ENCODE measurements at regions not wholly inside any gene's neighbourhood (a gene's known extent, or its start where the extent isn't known, plus 50 kb on each side); places are given as distances from the start of the nearest gene placed in this dataset.

GRCh38 chr1:47645151-47645550, 207.3 kb downstream of the FOXD2 start:
- peaks cover 0 to 3% (median 0%) of the 10 kb centered on the region in 4 donors for H3K4me1 Mint-ChIP-seq
- H3K9me3 Mint-ChIP-seq = no peaks in the 10 kb centered on the region
- POLR2A ChIA-PET = no interaction called here
- DNase-seq = no peak
- H3K4me3 Mint-ChIP-seq = no peak overlapping the region
- peaks cover 12 to 47% (median 21%) of the 10 kb centered on the region in 5 donors for H3K27me3 Mint-ChIP-seq
- H3K36me3 Mint-ChIP-seq = no peaks in the 10 kb centered on the region
- ATAC-seq = no peak
- no peak overlapping the region for H3K27ac Mint-ChIP-seq

DNA sequence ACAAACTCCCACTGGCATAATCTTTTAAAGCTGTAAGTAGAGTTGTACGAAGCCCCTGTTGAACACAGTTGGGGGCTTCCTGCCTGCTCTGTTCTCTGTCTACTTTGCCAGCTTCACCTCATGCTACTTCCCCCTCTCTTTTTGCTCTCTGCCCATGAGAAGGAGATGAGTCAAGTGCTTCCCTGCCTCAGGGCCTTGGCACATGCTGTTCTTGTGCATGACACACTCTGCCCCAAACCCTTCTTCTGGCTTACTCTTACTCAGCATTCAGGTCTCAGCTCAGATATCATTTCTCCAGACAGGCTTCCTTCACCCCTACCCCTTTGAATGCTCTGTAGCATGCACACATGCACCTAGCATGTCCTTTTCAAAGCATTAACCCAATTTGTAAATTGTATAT, 208.8 kb downstream of the FOXD2 start:
- Mint-ChIP-seq H3K36me3 (no peaks in the 10 kb centered on the region), H3K4me3 (no peak overlapping the region), H3K27me3 (peaks cover 8 to 37% (median 16%) of the 10 kb centered on the region in 5 donors), H3K27ac (no peak overlapping the region), H3K9me3 (no peaks in the 10 kb centered on the region), H3K4me1 (peaks cover 0 to 3% (median 0%) of the 10 kb centered on the region in 4 donors)
- DNase-seq (no peak), ATAC-seq (no peak)
- POLR2A ChIA-PET = no interaction called here

DNA sequence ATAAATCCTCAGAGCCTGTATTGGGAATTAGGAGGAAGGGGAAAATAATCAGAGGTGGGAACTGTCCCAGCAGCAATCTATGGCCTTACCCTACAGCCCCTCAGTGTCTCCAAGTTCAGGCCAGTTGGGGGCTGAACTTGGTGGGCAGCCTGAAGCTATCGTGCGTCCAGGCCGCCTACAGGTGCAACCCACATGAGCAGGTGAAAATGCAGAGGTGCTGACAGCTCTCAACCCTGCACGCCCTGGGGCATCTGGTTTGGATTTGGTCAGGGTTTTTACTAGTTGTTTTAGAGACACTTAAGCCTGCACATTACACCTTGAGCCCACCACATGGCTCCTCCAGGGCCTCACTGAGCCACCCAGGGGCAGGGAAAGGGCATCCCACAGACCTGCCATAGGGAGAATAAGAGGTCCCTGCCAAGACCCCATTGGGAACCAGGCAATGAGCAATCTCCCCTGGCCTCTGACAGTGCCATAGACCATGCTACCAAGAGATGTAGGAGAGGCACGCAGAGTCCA, 209.5 kb downstream of the FOXD2 start:
- Mint-ChIP-seq H3K27me3 (peaks cover 7 to 30% (median 13%) of the 10 kb centered on the region in 5 donors), H3K36me3 (no peaks in the 10 kb centered on the region), H3K4me1 (peaks cover 0 to 3% (median 0%) of the 10 kb centered on the region in 4 donors), H3K9me3 (no peaks in the 10 kb centered on the region), H3K4me3 (no peak overlapping the region), H3K27ac (no peak overlapping the region)
- ATAC-seq = no peak
- POLR2A ChIA-PET = no interaction called here
- DNase-seq = no peak

- no peak for ATAC-seq
- Mint-ChIP-seq H3K27ac (no peak overlapping the region), H3K27me3 (peaks cover 1 to 26% (median 15%) of the 10 kb centered on the region in 5 donors), H3K36me3 (no peaks in the 10 kb centered on the region), H3K4me3 (no peak overlapping the region), H3K9me3 (no peaks in the 10 kb centered on the region), H3K4me1 (peaks cover 0 to 3% (median 0%) of the 10 kb centered on the region in 4 donors)
- POLR2A ChIA-PET = no interaction called here
- no peak for DNase-seq
Observed at GRCh38 chr1:47650205-47650604, 212.4 kb downstream of the FOXD2 start.

DNA sequence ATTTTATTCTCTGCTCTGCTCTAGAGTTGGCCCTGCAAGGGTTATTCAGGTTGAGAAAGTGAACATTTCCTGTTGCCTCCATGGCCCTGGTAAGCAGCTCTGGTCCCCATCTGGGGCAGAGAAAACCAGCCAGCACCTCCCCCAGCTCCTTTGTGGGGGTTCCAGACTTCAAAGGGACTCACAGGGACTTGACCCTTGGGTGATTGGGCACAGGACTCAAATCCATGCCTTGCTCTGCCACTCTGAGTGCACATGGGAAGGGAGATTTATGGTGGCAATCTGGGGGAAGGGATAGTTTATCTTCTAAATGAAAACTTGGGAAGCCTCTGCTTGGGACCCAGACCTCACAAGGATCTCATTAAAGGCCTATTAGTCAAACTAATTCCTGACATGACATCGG, 212.8 kb downstream of the FOXD2 start:
- no peaks in the 10 kb centered on the region for H3K36me3 Mint-ChIP-seq
- no peak overlapping the region for H3K27ac Mint-ChIP-seq
- H3K27me3 Mint-ChIP-seq = peaks cover 1 to 26% (median 16%) of the 10 kb centered on the region in 5 donors
- no peaks in the 10 kb centered on the region for H3K9me3 Mint-ChIP-seq
- H3K4me3 Mint-ChIP-seq = no peak overlapping the region
- POLR2A ChIA-PET = no interaction called here
- DNase-seq = no peak
- ATAC-seq = no peak
- H3K4me1 Mint-ChIP-seq = no peaks in the 10 kb centered on the region

DNA sequence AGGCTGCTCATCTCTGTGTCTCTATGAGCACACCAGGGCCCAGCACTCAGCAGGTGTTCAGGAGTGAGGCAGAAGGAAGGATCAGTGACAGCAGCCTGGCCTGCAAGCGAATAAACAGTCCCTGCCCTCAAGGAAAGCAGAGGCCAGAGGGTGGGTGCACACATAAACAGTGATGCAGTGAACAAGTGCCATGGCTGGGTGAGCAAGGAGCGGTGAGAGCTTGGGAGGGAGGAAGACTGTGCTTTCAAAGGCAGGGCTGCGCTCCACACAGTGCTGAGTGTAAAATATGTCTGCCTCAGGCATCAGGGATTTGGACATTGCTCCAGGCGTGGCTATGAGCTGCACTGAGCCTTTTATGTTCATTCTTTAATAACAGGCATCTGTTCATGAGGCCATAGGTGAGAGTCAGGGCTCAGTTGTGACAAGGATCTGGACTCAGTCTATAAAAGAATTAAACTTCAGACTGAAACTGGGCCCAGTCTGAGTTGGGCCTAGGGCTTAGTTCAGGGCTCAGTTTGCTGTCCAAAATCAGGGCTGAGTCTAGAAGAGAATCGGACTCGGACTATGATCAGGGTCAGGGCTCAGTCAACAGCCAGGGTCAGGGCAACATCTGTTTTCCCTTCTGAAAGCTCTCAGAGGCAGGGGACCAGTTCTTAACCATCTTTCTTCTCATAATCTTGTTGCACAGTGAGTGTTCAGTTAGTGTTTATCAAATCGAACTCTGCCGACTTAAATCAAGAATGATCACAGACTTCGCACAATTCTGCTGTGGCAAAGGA, 213.7 kb downstream of the FOXD2 start:
- Mint-ChIP-seq H3K9me3 (no peaks in the 10 kb centered on the region), H3K27ac (no peak overlapping the region), H3K27me3 (peaks cover 1 to 35% (median 20%) of the 10 kb centered on the region in 5 donors), H3K4me3 (no peak overlapping the region), H3K36me3 (no peaks in the 10 kb centered on the region), H3K4me1 (no peaks in the 10 kb centered on the region)
- no peak for DNase-seq
- ATAC-seq = no peak
- POLR2A ChIA-PET = no interaction called here

DNA sequence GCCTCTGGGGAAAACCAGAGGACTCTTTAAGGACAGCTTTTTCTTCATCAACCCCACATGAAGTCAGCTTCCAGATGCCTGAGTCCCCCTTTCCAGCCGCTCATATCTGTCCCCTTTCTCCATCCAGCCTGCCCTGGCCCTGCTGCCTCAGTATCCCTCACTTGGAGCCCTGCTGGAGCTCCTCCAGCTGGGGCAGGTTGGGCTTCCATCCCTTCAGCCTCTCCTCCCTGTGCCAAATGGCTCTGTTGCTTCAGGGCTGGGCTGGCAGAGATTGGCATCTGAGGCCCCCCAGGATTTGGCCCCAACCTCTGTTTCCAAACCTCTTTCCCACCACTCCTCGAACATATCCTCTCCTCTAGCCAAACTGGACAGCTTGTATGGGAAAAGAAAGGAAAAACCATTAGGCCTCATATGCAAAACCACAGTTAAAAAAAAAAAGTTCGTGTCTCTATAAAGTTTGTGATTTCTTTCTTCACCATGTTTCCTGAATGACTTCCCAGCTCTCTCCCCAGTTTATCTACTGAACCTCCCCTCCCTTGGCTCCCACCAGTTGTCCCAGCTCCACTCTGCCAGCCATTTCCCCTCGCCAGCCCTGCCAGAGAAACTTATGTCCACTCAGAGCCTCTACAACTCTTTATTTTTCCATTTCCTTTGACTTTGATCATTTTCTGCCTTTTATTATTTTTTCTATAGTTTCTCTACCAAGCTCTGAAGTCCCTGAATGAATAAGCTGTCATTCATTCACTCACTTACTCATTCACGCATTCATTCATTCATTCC, 217.9 kb downstream of the FOXD2 start:
- Mint-ChIP-seq H3K9me3 (no peaks in the 10 kb centered on the region), H3K27ac (no peak overlapping the region), H3K4me3 (no peak overlapping the region), H3K4me1 (no peaks in the 10 kb centered on the region), H3K27me3 (peaks cover 2 to 63% (median 38%) of the 10 kb centered on the region in 5 donors), H3K36me3 (no peaks in the 10 kb centered on the region)
- DNase-seq = no peak
- POLR2A ChIA-PET = no interaction called here
- ATAC-seq = no peak

- Mint-ChIP-seq H3K9me3 (no peaks in the 10 kb centered on the region), H3K36me3 (no peaks in the 10 kb centered on the region), H3K27ac (peak overlapping the region in 1 of 10 donors; percentile 32), H3K4me1 (no peaks in the 10 kb centered on the region), H3K4me3 (no peak overlapping the region), H3K27me3 (peaks cover 2 to 68% (median 38%) of the 10 kb centered on the region in 5 donors)
- no peak for ATAC-seq
- POLR2A ChIA-PET = no interaction called here
- no peak for DNase-seq
Observed at GRCh38 chr1:47656719-47657685, 219.2 kb downstream of the FOXD2 start.

GRCh38 chr1:47658161-47658920, 220.5 kb downstream of the FOXD2 start:
- ATAC-seq (no peak), DNase-seq (no peak)
- H3K27ac Mint-ChIP-seq = no peak overlapping the region
- no peaks in the 10 kb centered on the region for H3K4me1 Mint-ChIP-seq
- H3K36me3 Mint-ChIP-seq = no peaks in the 10 kb centered on the region
- H3K9me3 Mint-ChIP-seq = no peaks in the 10 kb centered on the region
- peaks cover 2 to 68% (median 35%) of the 10 kb centered on the region in 5 donors for H3K27me3 Mint-ChIP-seq
- POLR2A ChIA-PET = no interaction called here
- no peak overlapping the region for H3K4me3 Mint-ChIP-seq

GRCh38 chr1:47659146-47659545, 221.3 kb downstream of the FOXD2 start:
- H3K4me1 Mint-ChIP-seq = no peaks in the 10 kb centered on the region
- H3K9me3 Mint-ChIP-seq = no peaks in the 10 kb centered on the region
- H3K36me3 Mint-ChIP-seq = no peaks in the 10 kb centered on the region
- POLR2A ChIA-PET = no interaction called here
- H3K27ac Mint-ChIP-seq = no peak overlapping the region
- no peak for ATAC-seq
- peaks cover 4 to 67% (median 35%) of the 10 kb centered on the region in 5 donors for H3K27me3 Mint-ChIP-seq
- no peak overlapping the region for H3K4me3 Mint-ChIP-seq
- DNase-seq = no peak

DNA sequence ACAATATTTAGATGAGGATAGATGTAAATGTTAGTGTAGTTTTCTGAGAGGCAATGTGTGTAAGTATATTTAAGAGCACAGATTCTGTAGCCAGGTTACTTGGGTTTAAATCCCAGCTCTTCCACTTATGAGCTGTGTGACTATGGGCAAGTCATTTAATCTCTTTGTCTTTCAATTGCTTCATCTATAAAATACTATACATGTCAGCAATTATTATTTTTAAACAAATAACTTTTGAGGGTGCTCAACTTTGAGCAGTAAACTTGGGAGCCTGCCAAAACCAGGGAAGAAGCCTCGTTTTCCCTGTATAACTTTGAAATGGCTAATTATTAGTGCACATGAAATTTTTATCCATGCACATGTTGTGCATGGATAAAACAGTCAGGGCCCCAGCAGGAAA, 222.8 kb downstream of the FOXD2 start:
- H3K9me3 Mint-ChIP-seq = no peaks in the 10 kb centered on the region
- no peak overlapping the region for H3K4me3 Mint-ChIP-seq
- ATAC-seq (no peak), DNase-seq (no peak)
- H3K27ac Mint-ChIP-seq = no peak overlapping the region
- POLR2A ChIA-PET = no interaction called here
- no peaks in the 10 kb centered on the region for H3K36me3 Mint-ChIP-seq
- peaks cover 4 to 52% (median 29%) of the 10 kb centered on the region in 5 donors for H3K27me3 Mint-ChIP-seq
- no peaks in the 10 kb centered on the region for H3K4me1 Mint-ChIP-seq

DNA sequence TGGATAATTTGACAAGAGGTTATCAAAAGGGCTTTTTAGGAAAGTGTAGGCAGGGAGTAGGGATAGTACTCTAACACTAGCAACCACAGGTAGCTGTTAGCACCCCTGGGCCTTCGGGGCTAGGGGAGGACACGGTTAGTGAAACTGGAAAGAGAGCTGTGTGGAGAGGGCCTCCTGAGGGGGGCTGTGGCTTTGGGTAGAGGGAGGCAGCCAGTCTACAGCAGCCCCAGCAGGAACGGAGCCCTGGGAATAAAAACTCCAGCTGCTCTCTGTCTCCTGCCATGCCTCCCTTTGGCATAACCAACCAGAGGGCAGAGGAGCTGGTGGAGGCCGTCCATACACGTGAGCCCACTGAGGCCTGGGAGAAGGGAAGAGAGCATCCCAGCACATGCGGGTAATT, 223.2 kb downstream of the FOXD2 start:
- no peak for DNase-seq
- no peak overlapping the region for H3K4me3 Mint-ChIP-seq
- POLR2A ChIA-PET = no interaction called here
- ATAC-seq = no peak
- H3K27me3 Mint-ChIP-seq = peaks cover 3 to 48% (median 24%) of the 10 kb centered on the region in 5 donors
- H3K9me3 Mint-ChIP-seq = no peaks in the 10 kb centered on the region
- H3K36me3 Mint-ChIP-seq = no peaks in the 10 kb centered on the region
- no peaks in the 10 kb centered on the region for H3K4me1 Mint-ChIP-seq
- H3K27ac Mint-ChIP-seq = no peak overlapping the region

All from naive thymus-derived CD8-positive, alpha-beta T cell (primary cell).